Fibroblast of mammary gland (primary cell): ENCODE measurements at regions not wholly inside any gene's neighbourhood (a gene's known extent, or its start where the extent isn't known, plus 50 kb on each side); places are given as distances from the start of the nearest gene placed in this dataset.

Source experiments
- DNase-seq: peaks from one replicate; pipeline ENCODE4 v3.0.0-alpha.2; 2010; ENCODE audit warnings: low read depth
- H3K4me3 ChIP-seq: 2 replicates; pipeline ENCODE4 v1.5.1; 2011; ENCODE audit warnings: low read depth, mild to moderate bottlenecking, low read length, moderate library complexity; ENCODE audit not compliant: control insufficient read depth
- TF ChIP-seq, protein P1 (sequence below): conservative IDR thresholded peaks from 2 replicates; pipeline ENCODE4 v1.5.1; 2011; ENCODE audit warnings: low read depth, low read length, inconsistent platforms; ENCODE audit not compliant: control insufficient read depth, insufficient read depth

DNA sequence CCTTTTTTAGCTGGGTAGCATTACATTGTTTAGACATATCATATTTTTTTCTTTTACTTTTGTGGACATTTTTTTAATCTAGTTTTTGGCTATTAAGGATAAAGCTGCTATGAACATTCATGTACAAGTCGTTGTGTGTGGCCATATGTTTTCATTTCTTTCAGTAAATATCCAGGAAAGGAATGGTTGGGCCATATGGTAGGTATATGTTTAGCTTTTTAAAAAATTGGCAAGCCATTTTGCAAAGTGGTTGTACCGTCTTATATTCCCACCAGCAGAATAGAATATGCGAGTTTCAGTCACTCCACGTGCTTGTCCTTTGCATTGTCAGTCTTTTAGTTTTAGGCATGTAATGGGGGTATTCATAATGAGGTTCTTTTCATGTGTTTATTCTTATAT, 106.3 kb upstream of the NOX3 start:
- DNase-seq, result no peak
- H3K4me3 ChIP-seq, result no peak overlapping the region
- TF ChIP-seq, protein P1, sequence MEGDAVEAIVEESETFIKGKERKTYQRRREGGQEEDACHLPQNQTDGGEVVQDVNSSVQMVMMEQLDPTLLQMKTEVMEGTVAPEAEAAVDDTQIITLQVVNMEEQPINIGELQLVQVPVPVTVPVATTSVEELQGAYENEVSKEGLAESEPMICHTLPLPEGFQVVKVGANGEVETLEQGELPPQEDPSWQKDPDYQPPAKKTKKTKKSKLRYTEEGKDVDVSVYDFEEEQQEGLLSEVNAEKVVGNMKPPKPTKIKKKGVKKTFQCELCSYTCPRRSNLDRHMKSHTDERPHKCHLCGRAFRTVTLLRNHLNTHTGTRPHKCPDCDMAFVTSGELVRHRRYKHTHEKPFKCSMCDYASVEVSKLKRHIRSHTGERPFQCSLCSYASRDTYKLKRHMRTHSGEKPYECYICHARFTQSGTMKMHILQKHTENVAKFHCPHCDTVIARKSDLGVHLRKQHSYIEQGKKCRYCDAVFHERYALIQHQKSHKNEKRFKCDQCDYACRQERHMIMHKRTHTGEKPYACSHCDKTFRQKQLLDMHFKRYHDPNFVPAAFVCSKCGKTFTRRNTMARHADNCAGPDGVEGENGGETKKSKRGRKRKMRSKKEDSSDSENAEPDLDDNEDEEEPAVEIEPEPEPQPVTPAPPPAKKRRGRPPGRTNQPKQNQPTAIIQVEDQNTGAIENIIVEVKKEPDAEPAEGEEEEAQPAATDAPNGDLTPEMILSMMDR, result no peak

DNA sequence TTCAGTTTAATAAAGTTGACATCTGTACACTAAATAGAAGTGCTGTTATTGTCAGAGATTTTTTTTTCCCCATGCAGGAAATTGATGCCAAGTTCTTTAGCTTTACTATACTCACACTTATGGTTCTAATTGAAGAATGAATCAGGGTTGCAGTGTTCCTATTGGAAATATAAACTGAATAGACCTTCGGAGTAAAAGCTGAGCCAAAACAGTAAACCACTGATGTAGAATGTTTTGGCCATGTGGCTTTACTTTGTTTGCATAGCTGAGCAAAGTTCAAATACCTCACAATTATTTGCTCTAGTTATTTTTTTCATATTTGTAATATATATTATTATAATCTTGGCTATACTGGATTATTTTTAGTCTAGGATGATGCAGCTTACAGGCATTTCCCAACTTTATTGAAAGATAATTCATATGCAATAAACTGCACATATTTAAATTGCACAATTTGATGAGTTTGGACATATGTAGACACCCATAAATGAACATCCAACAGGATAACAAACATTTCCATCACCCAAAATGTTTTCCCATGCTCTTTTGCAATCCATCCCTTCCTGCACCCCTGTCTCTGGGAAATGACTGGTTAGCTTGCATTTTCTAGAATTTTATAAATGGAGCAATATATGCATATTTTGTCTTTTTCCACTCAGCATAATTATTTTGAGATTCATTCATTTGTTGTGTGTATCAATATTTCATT, 105.8 kb upstream of the NOX3 start:
- no peak overlapping the region for H3K4me3 ChIP-seq
- peak; percentile 8 for DNase-seq
- TF ChIP-seq, protein P1, result no peak

DNA sequence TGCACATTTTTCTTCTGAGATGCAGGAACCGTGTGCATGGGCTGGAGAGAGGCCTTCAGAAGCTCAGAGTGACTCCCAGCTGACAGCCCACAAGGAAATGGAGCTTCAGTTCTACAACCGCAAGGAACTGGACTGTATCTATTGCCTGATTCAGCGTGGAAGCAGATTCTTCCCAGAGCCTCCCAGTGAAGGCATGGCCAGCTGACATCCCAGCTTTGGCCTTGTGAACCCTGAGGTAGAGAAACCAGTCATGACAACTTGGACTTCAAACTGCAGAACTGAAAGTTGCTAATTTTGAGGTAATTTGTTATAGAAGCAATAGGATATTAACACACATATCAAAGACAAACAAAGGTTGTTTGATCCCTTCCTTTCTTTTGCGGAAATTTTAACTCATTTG, 94.3 kb upstream of the NOX3 start:
- TF ChIP-seq, protein P1, result no peak
- DNase-seq, result no peak
- no peak overlapping the region for H3K4me3 ChIP-seq

DNA sequence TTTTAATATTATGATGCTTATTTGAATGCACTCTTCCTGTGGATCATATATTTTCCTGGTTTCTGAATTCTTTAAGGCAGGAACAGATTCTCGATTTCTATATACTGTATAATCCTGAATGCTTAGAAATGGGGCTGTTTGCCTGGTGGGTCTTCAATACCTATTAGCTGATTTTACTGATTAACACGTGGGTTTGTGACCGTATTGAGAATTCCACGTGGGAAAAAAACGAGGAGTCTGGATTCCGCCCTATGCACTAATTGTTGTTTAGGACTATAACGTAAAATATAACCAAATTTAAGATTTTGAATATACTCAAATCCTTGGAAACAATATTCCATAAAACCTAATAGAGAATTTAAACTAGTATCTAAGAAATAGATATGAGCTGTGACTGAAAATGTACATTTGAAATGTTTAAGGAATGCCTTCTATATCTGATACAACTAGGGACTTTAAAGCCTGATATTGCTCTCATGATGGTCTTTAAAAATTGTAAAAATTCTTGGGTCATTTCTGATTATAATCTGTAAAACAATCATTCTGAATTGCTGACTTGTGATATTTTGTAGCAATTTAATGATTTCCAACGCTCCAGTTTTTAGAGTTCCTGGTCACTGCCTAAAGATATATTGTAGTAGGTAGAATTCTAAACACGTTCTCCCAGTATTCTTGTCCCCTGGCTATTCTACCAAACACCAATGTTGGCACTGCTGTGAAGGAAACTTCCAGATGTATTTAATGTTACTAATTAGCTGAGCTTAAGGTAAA, 93.6 kb upstream of the NOX3 start:
- TF ChIP-seq, protein P1, result no peak
- H3K4me3 ChIP-seq, result no peak overlapping the region
- no peak for DNase-seq

DNA sequence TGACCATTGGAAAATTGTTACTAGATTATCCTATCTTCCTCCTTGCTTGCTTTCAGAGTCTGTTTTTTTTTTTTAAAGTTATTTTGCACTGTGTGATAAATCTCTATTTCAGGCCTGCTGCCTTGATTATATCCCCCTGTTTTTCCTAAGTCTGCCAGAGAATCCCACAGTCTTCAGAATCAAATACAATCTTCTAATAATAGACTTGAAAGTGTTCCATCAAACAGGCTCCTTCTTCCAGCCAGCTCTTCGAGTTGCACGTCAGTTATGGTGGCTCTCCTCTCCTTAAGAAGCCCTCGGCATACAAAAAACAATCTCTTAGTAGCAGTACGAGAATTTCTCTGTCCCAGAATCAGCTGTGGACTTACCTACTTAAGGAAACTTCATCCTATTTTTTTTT, 92.9 kb upstream of the NOX3 start:
- H3K4me3 ChIP-seq, result no peak overlapping the region
- TF ChIP-seq, protein P1, result no peak
- no peak for DNase-seq

DNA sequence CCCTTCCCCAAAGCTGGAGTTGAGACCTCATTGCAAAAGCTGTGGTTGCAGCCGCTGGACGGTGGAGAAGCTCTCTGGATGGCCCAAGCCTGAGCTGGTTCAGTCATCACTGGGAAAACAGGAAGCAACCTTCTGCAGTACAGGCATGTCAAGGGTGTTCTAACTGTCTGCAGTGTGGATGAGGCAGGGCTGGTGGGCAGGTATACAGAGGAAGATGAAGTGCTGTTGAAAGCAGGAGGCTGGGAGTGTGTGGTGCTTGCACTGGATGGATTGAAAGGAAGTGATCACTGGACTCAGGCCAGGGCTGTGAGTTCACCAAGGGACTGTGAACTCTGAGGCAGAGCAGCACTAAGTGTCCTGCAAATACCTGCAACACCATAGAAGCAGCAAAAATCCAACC, 89.0 kb upstream of the NOX3 start:
- TF ChIP-seq, protein P1, result no peak
- H3K4me3 ChIP-seq, result no peak overlapping the region
- no peak for DNase-seq
